Activated CD4-positive, alpha-beta T cell treated with anti-CD3 and anti-CD28 coated beads, Interleukin-2, Interleukin-4, amounts not matched to agents 100 ng/mL and 50 ng/mL, durations not matched to agents 16 hours and 8 hours (primary cell): ENCODE measurements at regions not wholly inside any gene's neighbourhood (a gene's known extent, or its start where the extent isn't known, plus 50 kb on each side); places are given as distances from the start of the nearest gene placed in this dataset.

Experiments
- DNase-seq: peaks from one replicate; pipeline ENCODE4 v3.0.0-alpha.2; 2020; ENCODE audit warnings: low spot score

DNA sequence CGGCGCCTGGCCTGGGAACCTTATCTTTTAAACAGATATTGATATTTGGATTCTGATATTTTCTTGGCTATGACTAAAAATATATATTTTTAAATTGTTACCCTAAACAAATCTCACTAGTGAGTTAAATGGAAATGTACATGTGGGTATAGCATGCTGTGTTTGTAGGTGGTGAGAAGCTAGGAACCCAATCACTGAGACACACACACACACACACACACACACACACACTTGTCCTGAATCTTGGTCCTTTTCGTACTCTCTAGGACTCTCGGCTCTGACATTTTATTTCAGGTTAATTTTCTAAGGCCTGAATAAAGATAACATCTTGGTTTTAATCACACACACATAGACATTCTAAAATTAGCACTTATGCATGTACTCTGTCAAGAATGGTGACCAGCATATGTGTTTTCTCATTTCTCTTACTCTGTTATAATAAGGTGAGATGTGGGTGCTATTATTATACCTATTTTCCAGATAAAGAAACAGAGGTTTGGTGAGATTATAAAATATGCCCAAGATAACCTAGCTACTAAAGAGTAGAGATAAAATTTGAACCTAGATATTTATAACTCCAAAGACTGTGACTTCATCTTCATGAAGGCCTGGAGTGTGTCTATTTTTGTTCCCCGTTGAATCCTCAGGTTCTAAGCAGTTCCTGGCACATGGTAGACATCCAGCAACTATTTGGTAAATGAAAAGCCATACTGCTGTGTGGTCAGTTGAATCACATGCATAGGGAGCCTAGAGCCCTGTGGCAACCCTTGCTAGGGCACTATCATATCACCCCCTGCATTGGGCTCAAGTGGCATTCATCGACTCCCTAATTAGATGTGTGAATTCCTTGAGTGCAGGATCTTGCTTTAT is 85.0 kb upstream of the RAB3GAP2 start:
- DNase-seq, result no peak

DNA sequence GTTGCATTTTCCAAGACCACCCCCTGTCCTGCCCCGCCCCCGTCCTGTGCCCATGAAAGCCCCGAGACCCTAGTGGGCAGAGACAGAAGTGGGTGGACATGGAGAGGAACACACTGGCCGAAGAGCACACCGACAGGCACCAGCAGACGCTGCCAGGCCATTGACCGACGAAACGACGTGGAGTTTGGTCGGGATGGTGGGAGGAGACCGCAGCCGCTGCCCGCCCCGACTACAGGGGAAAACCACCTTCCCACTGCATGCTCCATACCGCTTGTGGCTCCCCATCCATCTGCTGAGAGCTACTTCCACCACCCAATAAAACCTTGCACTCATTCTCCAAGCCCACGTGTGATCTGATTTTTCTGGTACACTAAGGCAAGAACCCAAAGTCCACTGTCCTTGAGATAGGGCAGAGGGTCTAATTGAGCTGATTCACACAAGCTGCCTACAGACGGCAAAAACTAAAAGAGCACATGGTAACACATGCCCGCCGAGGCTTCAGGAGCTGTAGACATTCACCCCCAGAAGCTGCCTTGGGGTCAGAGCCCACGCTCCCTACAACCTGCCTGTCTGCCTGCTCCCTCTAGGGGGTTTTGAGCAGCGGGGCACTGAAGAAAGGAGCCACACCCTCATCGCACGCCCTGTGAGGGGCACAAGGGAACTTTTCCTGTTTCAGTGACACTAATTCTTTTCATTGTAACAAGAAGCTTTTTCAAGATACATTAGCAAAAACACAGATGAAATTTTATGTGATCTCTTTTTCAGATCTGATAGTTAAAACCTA is 81.2 kb upstream of the RAB3GAP2 start:
- no peak for DNase-seq

DNA sequence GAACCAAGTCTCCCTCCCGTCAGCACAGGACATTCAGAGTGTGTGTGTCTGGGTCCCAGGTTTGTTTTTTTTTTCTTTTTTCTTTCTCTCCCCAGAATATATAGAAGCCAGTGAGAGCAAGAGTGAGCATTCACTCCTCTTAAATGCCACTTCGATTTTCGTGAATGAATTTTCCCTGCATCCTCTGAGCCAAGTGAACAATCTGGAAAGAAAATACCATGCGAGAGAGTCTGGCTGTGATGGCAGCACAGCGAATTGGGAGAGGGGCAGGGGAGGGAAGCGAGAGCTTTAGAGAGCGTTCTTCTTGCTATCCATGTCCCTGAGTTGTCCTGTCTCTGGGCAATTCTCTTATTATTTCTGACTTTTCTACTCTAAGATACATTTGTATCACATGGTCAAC is 76.0 kb upstream of the RAB3GAP2 start:
- no peak for DNase-seq

DNA sequence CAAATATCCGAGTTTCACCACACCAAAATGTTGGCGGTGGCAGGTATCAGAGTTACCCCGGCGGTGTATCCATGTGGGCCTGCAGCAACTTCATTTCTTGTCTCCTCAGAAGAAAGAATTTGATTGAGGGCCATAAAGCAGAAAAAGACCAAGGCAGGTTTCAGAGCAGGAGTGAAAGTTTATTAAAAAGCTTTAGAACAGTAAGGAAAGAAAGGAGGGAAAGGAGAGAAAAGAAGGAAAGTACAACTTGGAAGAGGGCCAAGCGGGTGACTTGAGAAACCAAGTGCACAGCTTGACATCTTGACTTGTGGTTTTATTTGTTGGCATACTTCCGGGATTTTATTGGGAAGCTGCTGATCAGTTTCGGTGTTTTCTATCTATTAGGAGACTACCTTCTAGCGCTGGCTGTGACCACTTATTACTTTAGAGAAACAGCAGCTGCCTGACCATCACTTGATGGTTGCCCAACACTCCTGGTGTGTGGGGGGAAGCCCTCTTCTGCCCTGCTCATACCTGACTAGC is 75.5 kb upstream of the RAB3GAP2 start:
- DNase-seq, result no peak

DNA sequence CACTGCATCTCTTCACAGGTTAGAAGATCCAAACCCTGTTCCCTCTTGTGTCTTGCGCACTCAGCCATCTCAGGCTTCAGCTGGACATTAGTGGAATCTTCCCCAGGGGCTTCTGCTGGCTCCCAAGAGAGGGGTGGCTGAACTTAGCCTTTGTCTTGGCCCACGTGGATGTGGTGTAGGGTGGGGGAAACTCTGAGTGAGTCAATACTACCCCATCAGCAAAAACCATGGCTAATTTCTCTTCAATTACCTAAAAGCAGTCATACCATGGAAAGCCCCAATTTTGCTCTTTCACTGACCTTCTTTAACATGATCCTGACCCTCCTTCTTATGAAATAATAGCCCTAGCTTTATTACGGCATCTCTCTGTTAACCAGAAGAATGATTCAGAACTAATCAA is 72.5 kb upstream of the RAB3GAP2 start:
- DNase-seq, result no peak

DNA sequence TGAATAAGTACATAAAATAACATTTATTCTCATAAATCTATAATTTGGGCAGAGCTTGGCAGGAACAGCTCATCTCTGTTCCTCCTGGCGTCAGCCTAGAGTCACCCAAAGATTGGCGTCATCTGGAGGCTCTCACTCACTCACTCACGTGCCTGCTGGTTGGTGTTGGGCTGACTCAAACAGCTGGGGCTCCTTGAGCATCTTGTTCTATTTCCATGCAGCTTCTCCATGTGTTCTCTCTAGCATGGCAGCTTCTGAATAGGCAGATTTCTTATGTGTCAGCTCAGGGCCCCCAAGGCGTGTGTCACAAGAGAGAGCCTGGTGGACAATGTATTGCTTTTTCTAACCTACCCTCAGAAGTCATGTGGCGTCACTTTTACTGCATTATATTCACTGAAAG is 70.6 kb upstream of the RAB3GAP2 start:
- no peak for DNase-seq

DNA sequence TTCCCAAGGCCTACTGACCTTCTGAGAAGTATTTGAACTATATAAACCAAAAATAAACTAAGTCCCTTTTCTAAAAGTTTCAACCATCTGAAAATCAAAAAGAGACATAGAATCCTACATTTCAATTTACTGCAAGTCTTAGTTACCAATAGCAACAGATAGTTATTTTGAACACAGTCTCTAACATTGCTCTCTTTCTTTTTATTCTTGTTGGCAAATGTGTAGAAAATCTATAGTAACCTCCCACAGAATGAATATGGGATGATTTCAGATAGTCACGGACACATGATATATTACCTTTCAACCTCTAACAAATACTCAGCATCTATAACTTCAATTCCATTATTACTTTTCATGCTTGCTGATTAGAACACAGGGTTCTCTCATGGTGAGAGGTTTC is 68.9 kb upstream of the RAB3GAP2 start:
- no peak for DNase-seq

DNA sequence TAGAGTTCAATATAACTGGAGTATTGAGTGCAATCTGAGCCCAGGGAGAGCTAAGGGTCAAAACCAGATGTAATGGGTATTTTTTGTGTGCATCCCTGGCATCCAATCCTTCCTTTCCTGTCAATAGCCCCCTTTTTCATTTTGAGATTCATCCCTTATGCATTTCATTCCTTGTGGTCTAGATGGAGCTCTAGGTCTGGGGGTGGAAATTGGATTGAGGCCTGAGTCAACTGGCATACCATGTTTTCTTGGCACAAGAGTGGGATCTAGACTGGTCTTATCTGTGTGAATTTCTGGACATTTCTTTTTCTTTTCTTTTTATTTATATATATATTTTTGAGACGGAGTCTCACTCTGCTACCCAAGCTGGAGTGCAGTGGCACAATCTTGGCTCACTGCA is 67.3 kb upstream of the RAB3GAP2 start:
- no peak for DNase-seq

DNA sequence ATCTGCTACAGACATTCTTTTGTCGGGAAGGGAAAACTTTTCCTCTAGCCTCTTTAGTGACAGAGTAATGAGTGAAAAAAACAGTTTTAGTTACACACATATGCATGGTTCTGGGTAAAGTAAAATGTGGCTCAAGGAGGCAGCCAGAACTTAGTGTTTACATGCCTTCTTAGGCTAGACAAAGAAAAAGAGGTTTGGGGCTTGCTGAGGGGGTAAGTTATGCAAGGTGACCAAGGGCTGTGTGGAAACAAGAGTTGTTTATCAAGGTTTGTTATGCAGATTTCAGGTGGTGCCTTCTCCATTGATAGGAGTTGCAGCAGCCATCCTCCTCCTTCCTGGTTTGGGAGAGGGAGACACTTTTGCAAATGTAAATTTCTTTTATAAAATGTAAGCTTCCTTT is 66.5 kb upstream of the RAB3GAP2 start:
- DNase-seq, result no peak

DNA sequence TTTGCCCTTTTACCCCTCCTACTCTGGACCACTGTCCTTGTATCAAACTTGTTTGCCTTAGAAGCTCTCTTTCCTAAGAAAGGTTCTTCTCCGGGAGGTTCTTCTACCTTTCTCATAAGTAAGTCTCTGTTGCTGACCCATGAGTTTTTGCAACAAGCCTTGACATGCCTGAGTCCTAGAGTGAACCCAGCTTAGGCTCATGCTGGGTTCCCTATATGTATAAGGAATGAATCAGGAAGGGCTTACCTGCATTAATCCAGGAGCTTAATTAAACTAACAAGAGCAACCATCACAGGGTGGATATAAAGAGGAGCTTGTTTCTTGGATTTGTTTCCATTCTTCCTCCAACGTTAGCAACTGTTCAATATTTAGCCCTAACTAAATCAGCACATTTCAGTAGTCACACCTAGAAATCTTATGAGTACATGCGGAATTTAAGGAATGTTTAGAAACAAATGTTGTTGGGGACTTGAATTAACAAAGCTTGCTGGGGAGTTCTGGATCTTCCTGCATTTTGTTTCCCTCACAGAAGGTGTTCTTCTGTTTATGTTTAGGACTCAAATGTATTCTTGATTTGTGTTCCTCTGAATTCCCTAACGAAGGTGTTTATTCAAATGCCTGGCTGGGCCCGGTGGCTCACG is 64.3 kb upstream of the RAB3GAP2 start:
- no peak for DNase-seq

DNA sequence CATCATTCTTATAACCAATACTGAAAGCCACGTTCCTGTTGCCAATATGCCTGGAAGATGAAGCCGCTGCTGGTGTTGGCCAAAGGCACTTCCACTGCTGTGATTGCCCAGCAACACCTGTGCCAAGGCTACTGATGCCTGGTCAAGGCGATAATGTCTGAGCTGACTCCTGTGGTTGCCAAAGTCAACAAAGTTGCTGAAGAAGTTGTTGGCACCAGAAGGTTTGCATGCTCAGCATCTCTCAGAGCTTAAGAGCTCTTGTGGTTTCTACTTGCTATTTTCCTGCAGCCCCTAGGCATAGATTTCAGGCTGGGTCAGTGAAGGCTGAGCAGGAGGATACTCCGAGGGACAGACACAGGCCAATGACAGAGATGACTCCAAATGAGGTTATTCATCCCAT is 63.4 kb upstream of the RAB3GAP2 start:
- no peak for DNase-seq

DNA sequence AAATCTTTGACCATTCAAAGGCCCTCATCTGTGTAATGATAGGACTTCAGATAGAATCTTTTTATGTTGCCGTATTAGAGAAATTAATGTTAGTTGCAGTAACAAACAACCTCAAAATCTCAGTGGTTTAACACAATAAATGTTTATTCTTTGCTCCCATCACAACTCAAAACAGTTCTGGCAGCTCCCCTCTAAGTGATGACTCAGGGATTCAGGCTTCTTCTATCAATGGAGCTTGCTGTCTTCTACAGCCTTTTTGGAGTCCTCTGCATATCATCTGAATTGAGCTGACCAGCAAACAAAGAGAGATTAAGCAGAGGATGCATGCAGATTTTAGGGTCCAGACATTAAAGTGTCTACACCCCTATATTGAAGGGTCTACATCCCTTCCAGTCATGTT is 59.1 kb upstream of the RAB3GAP2 start:
- no peak for DNase-seq

DNA sequence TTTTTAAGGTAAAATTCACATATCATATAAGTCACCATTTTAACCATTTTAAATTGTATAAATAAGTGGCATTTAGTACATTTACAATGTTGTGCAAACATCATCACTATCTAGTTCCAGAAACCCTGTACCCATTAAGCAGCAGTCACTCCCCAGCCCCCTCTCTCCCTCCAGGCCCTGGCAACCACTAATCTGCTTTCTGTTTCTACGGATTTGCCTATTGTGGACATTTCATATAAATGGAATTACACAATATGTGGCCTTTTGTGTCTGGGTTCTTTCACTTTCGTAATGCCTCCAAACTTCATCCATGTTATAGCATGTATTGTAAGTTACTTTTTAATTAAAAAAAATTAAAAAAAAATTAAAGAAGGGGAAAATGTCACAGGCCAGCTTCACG is 58.0 kb upstream of the RAB3GAP2 start:
- DNase-seq, result no peak

DNA sequence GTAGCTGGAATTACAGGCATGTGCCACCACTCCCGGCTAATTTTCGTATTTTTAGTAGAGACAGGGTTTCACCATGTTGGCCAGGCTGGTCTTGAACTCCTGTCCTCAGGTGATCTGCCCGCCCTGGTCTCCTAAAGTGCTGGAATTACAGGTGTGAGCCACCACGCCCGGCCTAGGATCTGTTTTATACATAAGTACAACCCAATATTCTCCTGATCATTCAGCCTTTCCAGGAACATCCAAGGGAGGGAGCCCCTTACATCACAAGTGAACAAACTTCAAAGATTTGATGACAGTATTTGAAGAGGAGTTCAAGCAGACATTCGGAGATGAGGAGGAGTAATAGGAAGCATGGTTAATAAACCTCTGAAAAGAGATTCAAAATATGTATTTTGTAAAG is 54.9 kb upstream of the RAB3GAP2 start:
- no peak for DNase-seq

DNA sequence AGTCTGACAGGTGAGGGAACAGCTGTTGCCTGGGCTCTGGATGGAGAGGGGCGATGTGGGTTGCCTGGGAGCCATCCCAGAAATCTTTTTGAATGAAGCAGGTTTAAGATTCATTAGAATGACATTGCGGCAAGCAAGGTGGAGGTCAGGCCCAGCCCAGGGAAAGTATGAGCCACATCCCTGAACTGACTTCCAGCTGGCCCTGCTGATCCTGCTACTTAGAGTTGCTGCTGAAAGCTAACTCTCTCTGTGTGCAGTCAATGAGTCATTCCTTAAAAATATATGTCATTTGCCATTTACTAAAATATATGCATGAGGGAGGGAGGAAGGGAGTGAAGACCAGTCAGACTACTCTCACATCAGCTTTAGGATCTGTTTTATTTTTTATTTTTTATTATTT is 54.3 kb upstream of the RAB3GAP2 start:
- DNase-seq, result no peak

DNA sequence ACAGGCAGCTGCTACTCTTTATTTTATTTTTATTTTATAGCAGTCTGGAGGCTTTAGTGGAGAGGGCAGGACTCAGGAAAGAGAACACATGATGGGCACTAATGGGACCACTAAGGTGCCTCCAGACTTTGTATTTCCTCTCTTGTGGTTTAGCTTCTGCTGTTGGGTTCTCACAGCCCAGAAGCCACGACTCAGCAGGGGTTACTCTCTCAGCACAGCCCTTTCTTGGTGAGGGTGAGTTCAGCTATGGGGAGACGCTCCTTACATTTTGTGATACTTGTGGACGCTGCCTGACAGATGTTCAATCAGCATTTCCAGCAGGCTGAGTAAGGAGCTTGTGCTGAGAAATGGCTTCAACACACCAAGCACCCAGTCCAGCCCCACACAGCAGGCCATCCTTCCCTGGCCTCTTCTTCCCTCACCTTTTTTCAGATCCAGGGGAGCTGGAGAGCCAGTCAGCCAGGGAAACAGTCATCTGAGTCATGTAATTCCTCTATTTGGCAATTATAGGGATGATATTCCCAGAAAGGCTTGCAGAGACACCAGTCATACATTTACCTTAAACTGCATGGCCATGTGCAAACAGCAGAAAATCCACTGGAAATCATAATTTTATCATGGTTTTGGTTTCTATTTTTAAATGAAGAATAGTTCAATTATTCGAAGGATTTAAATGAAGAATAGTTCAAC is 53.2 kb upstream of the RAB3GAP2 start:
- no peak for DNase-seq

DNA sequence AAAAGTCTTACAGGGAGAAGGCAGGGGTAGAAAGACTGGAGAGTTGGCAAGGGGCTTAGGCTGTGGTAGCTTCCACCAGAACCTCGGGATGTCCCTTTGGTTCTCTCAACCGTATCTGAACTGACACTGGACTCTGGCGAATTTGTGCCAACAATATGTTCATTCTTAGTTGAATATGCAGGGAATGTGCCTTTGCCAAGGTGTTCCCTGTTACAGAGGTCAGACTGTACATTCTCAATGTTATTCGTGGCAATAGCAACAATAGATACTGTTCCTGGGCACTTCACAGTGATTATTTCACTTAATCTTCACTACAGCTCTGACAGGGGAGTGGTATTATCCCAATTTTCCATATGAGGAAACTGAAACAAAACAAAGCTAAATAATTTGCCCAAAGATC is 51.5 kb upstream of the RAB3GAP2 start:
- no peak for DNase-seq

DNA sequence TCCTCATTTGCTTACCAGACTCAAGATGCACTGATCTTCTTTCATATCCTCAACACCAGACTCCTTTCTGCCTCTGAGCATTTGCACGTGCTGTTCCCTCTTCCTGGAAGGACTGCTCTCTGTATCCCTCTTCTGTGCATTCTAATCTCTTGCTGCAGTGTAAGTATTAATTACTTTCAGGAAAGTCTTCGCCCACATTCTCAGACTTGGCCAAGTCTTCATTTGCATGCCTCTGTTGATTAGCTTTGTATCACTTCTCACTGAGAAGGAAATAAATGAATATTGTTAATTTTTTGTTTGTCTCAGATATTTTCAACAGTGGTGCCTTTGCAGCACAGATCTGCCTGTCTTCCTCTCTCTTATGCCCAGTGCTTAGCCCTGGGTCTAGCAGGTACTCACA is 50.3 kb upstream of the RAB3GAP2 start:
- no peak for DNase-seq
